NOMO-1 (cell line): ENCODE measurements at regions not wholly inside any gene's neighbourhood (a gene's known extent, or its start where the extent isn't known, plus 50 kb on each side); places are given as distances from the start of the nearest gene placed in this dataset.

Source experiments
- DNase-seq, 2 experiments: peaks; one replicate each; lab custom pipeline; 2025; ENCODE audit not compliant: unreplicated experiment in 2 of 2; lab: John Stamatoyannopoulos, UW

DNA sequence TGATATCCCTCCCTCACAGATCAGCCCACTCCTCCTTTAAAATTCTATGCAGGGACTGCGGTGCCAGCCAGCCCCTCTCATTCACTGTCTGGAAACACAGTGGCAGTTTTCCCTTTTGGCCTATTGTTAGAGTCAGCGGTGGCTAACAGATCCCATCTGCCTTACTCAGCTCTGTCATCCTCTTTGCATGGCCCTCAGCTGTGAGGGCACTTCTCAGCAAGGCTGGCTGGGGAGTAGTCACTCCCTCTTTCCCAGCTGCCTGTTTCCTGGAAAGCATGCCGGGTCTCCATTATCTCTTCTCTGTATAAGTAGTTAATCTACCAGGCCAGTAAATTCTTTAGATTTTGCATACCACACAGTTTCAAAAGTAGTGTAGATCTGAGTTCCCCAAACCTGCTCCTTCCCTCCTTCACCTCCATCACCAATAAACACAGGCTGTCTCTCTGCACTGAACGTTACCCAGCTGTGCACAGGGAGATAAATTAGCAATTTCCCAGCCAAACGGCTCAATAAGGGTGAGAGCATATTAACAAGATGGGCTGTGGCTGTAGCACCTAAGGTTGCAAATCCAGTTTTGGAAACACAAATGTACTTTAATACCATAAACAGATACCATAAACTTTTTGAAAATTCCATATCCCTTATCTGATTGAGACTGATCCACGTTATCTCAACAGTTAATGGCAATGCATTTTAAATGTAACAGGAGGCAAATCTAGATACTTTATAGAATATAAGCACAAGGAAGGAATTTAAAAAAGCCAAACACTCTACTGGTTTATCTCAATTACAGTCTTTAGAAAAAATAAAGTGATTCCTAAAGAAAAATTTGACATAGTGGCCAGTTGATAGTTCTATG is 229.3 kb downstream of the ANKRD50 start:
- DNase-seq, result no peak

DNA sequence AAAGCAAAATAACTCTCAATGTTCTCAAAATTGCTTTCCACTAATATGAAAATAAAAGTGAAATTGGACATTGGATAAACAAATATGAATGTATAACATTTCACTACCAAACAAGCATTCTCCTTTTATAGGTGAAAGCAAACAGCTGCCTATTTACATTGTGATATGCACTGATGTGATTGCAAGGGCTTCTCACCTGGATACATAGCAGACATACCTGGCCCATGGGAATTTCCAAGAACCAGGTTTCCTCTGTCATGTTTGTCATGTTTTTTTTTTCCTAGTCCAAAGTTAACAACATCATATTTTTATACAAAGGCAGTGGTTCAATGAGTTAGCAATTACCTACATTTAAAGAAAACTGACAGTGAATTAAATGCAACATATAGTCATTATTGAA is 228.5 kb downstream of the ANKRD50 start:
- DNase-seq, result no peak

DNA sequence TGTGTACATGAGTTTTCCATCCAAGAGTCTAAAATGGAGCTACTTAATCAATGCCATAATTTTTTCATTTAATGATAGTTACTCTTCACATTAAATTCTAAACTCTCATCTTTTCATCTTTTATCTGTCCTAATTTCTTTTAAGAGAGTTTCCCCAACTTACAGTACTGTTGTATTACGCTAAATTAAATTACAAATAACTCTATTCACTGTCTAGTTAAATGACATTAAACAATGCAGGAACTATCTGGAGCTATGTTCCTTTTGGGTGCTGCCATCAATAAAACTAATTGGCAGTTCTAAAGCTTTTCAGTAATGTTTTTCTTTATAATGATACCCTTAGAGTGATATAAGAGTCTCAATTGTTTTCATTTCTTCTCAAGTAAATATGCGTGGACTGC is 227.6 kb downstream of the ANKRD50 start:
- no peak for DNase-seq

DNA sequence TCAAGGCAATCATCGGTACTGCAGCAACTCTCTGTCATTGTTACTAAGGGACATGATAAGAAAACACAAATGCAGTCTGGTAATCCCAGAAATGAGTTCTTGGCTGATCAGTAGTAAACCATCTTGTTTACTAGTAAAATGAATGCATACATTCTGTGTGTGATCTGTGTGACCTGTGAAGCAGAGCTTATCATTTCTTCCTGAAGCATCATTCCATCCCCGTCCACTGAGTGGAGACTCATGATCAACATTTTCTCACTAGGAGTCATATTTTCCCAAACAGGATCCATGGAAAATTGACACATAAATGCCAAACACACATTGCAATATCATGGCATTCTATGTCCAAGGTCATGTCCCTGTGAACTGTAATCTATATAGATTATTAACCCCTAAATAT is 226.1 kb downstream of the ANKRD50 start:
- DNase-seq, result no peak

DNA sequence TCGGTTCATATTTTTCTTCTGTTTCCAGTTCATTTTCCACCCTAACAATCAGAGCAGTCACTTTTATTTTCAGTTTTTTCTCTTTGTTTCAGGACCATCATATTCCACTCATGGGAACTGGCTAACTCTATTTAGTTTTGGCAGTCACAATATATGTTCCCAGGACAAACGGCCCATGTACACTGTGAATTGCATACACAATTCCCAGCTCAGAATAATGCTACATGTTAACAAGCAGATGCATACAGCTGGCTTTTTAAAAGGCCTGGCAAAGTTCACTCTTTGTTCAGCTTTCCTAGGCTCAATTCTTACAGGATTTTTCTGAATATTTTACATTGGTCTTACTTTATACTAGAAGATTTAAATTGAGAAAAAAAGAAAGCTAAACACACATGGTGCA is 224.9 kb downstream of the ANKRD50 start:
- no peak for DNase-seq

DNA sequence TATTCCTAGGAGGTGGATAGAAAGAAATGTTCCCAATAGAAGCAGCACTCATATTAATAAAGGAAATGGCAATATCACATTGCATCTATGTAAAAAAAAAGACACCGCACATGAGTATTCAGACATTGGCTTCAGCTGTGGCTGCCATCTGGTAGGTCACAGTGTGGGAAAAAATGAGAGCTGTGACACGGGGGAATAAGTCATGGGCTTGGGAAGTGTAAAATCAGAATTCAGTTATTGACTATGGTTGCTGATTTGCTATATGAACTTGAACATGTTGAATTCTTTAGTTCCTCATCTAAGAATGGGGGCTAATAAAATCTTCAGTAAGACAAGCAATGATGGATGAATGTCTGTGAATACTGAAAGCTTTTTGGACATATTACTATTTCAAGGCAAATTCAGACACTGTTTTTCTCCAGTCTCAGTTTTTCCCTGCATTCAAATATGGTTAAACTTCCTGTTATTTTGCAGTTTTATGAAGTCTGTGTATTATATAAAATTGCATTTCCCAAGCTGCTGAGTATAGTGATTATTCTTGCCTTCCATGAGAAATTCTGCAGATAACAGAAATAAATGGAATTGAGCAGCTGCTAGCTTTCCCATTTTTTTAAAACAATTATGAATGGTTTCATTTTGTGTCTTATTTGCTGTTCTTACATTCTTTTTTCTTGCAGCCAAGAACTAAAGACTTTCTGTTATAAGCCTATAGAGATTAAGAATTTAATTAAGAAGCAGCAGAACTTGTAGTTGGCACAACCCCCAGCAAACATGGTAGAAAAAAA is 221.0 kb downstream of the ANKRD50 start:
- DNase-seq, result no peak

DNA sequence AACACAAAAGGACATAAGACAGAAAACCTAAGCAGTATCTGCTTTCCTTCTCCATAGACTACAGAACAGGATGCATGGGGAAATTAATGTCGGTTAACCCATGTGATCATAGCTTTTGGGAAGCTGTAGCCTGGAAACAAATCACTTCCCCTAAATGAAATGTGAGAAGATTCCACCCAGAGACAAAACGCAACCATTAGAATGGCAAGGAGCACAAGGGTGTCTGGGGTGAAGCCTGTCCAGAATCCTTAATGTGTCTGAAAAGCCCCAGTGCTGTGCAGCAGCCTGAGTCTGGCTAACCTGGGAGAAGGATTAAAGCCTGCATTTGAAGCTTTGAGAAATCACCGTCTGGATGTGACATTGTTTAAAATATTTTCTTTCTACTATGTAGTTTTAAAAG is 213.3 kb downstream of the ANKRD50 start:
- no peak for DNase-seq

DNA sequence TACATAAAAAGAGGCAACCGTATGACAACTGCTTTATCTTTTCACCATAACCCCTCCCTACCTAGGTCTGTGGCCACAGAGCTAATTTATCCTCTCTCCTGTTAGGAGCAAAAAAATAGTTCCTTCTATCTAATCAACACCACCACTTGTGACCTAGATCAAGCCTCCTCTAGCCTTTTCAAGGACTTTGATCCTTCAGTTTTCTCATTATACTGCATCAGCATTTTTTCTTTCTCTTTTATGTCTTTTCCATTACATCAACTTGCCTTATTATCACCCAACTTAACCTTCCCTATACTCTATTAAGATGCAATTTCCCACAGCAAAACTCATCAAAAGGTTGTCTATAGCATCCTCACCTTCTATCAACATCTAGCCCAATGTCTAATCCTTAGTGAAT is 211.0 kb downstream of the ANKRD50 start:
- DNase-seq, result no peak

DNA sequence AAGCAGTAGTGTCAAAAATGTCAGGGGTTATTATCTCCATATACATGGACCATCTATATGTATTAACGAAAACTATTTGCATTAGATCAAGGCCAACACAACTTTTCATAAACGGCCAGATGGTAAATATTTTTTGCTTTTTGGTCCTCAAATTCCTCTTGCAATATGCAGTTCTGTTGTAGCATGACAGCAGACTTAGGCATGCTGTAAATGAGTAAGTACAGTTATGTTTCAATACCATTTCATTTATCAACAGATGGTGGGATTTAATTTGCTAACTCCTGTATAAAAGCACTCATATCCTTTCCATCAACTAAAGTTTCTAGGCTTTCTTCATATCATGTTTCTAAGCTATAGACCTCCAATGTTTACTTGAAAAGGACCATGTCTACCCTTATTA is 208.1 kb downstream of the ANKRD50 start:
- no peak for DNase-seq

DNA sequence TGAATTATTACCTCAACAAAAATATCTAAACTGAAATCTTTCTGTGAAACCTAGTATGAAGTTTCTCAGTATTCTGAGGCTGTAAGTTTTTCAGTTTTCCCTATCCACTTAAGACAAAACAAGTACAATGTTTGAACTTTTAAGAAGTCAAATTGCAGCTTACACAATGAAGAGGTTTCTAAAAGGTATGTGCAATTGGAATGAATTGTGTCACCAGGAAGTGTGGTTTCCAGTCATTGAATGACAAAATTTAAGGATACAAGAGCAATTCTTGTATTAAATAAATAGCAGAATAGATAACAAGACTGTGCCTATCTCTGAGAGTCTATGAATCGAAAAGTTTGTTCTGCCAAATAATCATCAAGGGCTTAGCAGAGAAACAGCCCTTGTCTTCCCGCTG is 207.3 kb downstream of the ANKRD50 start:
- no peak for DNase-seq

DNA sequence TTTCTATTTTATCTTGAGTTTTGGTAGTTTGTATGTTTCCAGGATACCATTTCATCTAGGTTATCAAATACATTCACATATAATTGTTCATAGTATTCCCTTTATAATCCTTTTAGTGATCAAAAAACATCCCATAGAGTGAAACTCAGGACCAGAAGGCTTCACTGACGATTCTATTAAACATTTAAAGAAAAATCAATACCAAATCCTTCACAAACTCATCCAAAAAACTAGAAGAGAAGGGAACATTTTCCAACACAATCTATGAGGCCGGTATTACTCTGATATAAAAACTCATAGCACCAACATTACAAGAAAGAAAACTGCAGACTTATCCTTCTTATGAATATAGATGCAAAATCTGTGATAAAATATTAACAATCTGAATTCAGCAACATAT is 203.4 kb downstream of the ANKRD50 start:
- no peak for DNase-seq

DNA sequence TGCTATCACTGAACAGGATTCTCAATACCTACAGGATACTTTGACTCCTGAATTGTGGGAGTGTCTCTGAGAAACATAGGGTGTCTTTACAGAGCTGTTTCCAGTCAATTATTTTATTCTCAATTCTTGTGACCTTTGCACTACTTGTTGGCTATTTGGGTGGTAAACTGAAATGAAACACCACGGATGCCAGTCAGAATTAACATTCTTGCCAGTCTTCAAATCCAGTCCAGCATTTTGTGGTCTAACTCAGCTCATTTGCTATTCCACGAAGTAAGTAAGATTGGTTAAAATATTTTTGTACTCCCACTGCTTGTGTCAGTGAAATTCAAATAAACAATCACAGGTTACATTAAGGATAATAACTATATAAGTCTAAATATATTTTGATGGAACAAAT is 197.9 kb downstream of the ANKRD50 start:
- no peak for DNase-seq

DNA sequence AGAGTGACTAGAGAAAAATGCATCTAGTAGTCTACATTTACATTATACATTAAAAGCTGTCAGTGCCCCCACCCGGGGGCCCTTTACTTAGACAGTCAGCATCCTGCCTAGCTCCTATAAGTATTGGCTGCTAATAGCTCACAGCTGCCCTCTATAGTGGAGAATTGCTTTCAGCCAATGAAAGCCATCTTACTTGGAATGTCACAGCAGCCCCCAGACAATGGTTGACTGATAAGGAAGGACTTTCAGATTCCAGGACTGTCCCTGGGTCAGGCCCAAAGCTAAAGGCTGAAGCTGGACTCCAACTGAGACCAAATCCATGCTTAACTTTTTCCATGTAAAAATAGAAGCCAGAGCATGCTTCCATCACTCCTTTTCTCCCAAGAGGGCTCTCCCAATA is 196.9 kb downstream of the ANKRD50 start:
- DNase-seq, result no peak

DNA sequence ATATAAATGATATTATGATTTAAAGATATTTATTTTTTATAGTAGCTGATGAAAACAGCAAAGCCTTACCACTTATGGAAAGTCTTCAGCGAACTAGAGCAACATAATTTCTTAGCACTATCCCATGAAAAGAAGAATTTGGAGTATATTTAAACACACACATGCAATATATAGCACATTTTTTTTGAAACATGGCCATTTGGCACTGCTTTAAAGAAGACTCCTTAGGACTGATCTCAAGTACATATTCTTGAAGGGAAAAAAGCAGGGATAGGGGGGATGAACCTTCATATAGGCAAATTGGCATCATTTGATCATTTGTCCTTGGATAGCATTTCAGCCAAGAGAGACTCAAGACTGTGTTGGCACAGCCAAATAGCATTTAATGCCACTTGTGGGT is 193.3 kb downstream of the ANKRD50 start:
- no peak for DNase-seq

DNA sequence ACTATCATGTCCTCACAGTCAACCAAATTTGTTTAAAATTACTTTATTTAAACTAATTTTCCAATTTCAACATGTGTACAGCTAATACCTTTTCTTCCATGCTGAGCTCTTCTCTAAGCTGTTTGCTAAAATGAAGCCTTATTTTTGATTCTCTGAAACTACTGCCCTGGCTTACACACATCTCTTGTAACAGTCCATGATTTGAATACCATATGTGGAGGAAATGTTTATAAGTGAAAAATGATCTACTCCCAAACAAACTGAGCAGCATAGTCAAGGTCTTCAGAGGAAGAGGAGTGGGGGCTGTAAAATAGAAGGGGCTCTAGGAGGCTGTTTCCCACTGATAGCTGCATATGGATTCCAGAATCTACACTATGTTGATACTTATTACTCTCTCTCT is 188.7 kb downstream of the ANKRD50 start:
- no peak for DNase-seq

DNA sequence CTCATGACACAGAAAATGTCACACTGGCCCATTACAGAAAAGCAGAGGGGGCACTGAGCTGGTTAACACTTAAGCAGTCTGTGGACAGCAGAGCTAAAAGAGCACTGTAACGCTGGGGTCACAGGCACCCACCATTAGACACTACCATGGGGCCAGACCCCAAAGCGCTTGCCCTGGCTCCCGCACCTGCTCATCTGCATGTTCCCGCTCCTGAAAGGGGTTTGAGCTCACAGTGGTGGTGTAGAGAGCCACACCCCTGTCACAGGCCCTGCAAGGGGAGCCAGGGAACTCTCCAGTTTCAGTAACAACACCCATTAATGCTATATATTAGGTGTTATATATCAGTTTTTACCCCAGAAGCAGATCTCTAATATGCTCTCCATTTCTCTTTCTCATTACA is 187.0 kb downstream of the ANKRD50 start:
- DNase-seq, result no peak

DNA sequence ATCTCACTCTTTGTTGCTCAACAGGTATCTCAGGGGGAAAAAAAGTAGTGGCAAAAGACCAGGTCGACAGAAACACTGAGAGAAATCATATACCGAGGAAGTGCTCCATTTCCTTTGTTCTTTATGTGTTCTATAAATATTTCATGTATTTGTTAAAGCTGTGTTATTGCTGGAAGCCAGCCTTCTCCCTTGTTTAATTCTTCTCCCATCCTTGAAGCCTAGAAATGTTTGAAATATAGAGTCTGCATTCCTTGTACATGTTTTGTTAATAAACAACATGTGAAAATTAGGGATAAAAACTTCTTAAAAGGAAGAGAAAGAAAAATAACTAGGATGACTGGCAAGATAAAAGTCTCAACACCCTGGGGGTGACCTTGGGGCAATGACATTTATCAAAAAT is 186.2 kb downstream of the ANKRD50 start:
- no peak for DNase-seq

DNA sequence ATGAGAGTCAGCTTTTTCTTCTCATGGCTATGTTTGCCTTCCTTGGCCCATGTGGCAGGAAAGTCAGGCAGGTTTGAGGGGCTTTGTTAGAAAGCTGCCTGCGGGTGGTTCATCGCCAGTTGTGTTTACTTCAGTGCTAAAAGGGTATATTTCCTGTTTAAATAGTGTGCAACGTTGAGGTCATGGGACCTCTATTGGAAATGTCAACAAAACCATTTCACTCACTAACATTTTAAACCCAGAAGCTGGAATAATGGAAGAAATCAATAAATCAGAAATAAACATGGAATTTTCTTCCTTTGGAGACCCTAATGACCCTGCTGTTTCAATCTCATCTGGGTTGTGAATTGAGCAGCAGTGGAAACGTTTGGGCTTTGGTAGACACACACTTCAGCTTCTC is 185.8 kb downstream of the ANKRD50 start:
- no peak for DNase-seq

DNA sequence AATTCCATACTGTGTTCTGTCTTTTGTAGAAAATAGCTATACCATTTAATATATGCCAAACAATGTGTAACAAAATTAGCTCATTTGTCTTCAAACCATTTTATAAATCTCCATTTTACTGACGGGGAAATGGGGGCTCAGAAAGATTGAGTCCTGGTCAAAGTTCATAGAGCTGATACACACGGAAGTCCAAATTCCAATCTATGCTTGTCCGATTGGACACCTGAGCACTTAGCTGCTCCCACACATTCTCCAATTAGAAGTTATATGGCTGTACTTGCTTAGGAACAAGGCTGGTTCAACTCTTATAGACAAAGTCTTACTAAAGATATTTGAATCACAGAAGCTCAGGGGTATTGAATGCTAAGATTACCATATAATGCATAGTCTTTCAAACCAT is 185.2 kb downstream of the ANKRD50 start:
- no peak for DNase-seq

DNA sequence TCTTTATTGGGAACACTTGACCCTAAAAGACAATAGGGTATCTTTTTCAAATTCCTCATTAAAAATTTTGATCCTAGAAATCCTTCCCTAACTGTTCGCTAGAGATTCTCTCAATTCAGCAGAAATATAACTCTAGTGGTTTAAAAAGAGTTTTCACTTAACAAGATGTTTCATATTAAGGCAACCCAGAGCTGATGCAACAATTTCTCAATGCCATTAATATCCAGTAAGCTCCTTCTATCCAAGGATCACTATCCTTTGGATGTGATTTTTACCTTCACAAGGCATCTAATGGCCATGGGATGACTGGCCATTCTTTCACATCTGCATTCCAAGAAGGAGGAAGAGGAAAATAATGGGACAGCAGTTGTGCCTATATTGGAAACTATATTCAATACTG is 183.4 kb downstream of the ANKRD50 start:
- DNase-seq, result no peak

DNA sequence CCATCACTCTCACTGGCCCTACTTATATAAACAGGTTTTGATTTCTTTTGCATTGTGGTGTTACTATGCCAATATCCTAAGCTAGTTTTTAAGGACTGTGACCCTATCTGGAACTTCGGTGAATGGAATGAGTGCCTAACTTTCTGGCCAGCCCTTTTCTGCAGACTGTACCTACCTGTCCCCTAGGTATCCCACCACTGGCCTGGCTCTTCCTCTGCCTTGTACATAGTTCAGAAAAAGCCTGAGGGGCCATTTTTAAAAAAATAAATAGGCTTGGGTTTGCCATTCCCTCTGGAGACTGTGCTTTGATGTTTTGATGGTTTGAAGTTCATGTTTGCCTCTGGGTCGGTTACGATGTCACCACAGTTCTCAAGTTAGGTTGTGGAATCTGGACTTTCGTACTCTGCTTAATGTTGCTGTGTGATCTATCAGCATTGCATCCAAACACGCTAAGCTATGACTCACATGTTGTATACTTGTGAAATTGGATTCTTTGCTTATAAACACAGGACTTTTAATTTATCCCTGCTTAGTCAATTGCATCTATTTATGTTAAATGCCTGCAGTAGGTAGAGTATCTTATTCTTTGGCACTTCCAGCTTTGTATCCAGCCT is 182.0 kb downstream of the ANKRD50 start:
- DNase-seq, result no peak

DNA sequence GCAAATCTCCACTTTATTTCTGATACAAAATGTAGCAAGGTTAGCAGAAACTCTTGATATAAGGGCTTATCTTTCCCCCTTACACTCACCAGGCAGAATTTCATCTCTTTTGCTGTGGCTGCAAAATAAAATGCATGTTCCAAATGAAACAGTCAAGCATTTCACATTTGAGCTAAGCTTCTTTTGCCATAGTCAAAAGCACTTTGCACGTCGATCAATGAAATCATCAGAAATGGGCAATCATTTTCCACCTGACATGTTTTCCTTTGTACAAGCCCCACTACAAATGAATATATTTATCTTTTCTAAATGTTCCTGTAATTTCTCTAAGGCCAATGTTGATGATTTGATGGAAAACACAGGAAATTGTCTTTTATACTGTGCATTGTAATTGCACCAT is 178.4 kb downstream of the ANKRD50 start:
- no peak for DNase-seq
